Nephron progenitor cell (in vitro differentiated cells): ENCODE measurements at regions not wholly inside any gene's neighbourhood (a gene's known extent, or its start where the extent isn't known, plus 50 kb on each side); places are given as distances from the start of the nearest gene placed in this dataset.

Source experiments
- DNase-seq: peaks from one replicate; pipeline ENCODE4 v3.0.0; 2021
- H3K27ac Mint-ChIP-seq: 2 replicates; pipeline ENCODE4 v1.8.0; 2021; ENCODE audit warnings: mild to moderate bottlenecking, moderate library complexity, mixed read lengths
- H3K27me3 Mint-ChIP-seq: 2 replicates; pipeline ENCODE4 v1.8.0; 2021; ENCODE audit warnings: mild to moderate bottlenecking, low read depth, mixed read lengths; ENCODE audit not compliant: poor library complexity
- H3K36me3 Mint-ChIP-seq: 2 replicates; pipeline ENCODE4 v1.8.0; 2021; ENCODE audit warnings: low read depth, mixed read lengths
- H3K4me1 Mint-ChIP-seq: 2 replicates; pipeline ENCODE4 v1.8.0; 2021; ENCODE audit warnings: mixed read lengths
- H3K4me3 Mint-ChIP-seq: 2 replicates; pipeline ENCODE4 v1.8.0; 2021; ENCODE audit warnings: mild to moderate bottlenecking, moderate library complexity, mixed read lengths
- H3K9me3 Mint-ChIP-seq: 2 replicates; pipeline ENCODE4 v1.8.0; 2021; ENCODE audit warnings: mild to moderate bottlenecking, moderate library complexity, mixed read lengths
- TF ChIP-seq, protein P1 (sequence below): fragments of 200-600 bp; sonication (generic); IDR thresholded peaks from 2 replicates; pipeline ENCODE4 v1.5.0; 2021; ENCODE audit warnings: antibody characterized with exemption

- no peaks in the 10 kb centered on the region for H3K27me3 Mint-ChIP-seq
Measured at GRCh38 chr21:19998453-19998852, 999.8 kb upstream of the NCAM2 start.

GRCh38 chr21:19999369-20000272 lies 998.6 kb upstream of the NCAM2 start:
- TF ChIP-seq, protein P1, sequence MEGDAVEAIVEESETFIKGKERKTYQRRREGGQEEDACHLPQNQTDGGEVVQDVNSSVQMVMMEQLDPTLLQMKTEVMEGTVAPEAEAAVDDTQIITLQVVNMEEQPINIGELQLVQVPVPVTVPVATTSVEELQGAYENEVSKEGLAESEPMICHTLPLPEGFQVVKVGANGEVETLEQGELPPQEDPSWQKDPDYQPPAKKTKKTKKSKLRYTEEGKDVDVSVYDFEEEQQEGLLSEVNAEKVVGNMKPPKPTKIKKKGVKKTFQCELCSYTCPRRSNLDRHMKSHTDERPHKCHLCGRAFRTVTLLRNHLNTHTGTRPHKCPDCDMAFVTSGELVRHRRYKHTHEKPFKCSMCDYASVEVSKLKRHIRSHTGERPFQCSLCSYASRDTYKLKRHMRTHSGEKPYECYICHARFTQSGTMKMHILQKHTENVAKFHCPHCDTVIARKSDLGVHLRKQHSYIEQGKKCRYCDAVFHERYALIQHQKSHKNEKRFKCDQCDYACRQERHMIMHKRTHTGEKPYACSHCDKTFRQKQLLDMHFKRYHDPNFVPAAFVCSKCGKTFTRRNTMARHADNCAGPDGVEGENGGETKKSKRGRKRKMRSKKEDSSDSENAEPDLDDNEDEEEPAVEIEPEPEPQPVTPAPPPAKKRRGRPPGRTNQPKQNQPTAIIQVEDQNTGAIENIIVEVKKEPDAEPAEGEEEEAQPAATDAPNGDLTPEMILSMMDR, result no peak
- H3K9me3 Mint-ChIP-seq, result peaks cover 28% of the 10 kb centered on the region
- no peak for DNase-seq
- no peak overlapping the region for H3K4me3 Mint-ChIP-seq
- no peaks in the 10 kb centered on the region for H3K4me1 Mint-ChIP-seq
- H3K27ac Mint-ChIP-seq, result no peak overlapping the region
- H3K27me3 Mint-ChIP-seq, result no peaks in the 10 kb centered on the region
- H3K36me3 Mint-ChIP-seq, result peaks cover 5% of the 10 kb centered on the region

More at GRCh38 chr21:19998453-19998852, 999.8 kb upstream of the NCAM2 start:
- H3K9me3 Mint-ChIP-seq, result peaks cover 28% of the 10 kb centered on the region
- H3K4me3 Mint-ChIP-seq, result no peak overlapping the region
- H3K36me3 Mint-ChIP-seq, result peaks cover 5% of the 10 kb centered on the region
- DNase-seq, result no peak
- no peak overlapping the region for H3K27ac Mint-ChIP-seq
- H3K4me1 Mint-ChIP-seq, result peaks cover 4% of the 10 kb centered on the region
- TF ChIP-seq, protein P1, result no peak

DNA sequence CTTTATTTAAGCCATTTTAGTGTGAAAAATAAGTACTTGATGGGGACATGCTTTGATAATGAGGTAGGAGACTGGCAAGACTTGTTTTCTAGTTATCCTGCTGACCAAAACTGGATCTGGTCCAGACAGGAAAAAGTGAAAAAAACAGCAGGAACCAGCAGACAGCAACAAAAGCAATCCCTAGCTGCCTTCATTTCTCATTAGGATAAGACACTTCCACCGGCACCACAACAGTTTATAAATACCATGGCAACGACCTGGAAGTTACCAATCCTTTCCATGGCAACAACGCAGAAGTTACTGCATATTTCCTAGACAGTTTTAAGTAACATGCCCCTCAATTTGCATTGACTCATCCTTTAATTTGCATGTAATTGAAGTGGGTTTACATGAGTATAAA lies 993.8 kb upstream of the NCAM2 start:
- no peak overlapping the region for H3K27ac Mint-ChIP-seq

GRCh38 chr21:20010691-20011200 lies 987.5 kb upstream of the NCAM2 start:
- H3K27ac Mint-ChIP-seq, result no peak overlapping the region
- TF ChIP-seq, protein P1, result no peak
- H3K4me3 Mint-ChIP-seq, result no peak overlapping the region
- DNase-seq, result no peak
- no peaks in the 10 kb centered on the region for H3K9me3 Mint-ChIP-seq
- peaks cover 2% of the 10 kb centered on the region for H3K27me3 Mint-ChIP-seq
- H3K4me1 Mint-ChIP-seq, result no peaks in the 10 kb centered on the region
- H3K36me3 Mint-ChIP-seq, result no peaks in the 10 kb centered on the region

More for the DNA sequence above, 993.8 kb upstream of the NCAM2 start:
- TF ChIP-seq, protein P1, result no peak
- Mint-ChIP-seq H3K36me3 (no peaks in the 10 kb centered on the region), H3K4me3 (no peak overlapping the region), H3K9me3 (peaks cover 5% of the 10 kb centered on the region), H3K27me3 (no peaks in the 10 kb centered on the region), H3K4me1 (no peaks in the 10 kb centered on the region)
- DNase-seq, result no peak

DNA sequence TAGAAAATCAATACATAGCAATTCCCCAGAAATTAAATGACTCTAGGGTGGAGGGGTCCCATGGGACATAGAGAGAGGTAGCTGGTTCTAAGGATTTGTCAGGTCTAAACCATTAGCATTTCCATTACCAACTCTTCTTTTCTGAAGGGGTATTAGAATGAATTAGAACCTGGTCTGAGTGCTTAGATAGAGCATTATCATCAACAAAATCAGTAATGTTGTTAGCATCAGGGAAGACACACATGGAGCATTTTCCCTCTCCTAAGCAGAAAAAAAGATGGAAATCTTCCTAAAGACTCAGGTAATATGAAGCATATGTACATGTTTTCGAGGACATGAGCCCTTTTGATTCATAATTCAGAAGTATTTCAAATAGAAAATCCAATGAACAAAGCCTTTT lies 984.4 kb upstream of the NCAM2 start:
- Mint-ChIP-seq H3K36me3 (no peaks in the 10 kb centered on the region), H3K4me3 (no peak overlapping the region), H3K9me3 (no peaks in the 10 kb centered on the region), H3K27ac (no peak overlapping the region), H3K27me3 (peaks cover 2% of the 10 kb centered on the region), H3K4me1 (no peaks in the 10 kb centered on the region)
- TF ChIP-seq, protein P1, result no peak
- DNase-seq, result no peak
